ENCODE measurements at regions not wholly inside any gene's neighbourhood (a gene's known extent, or its start where the extent isn't known, plus 50 kb on each side); places are given as distances from the start of the nearest gene placed in this dataset.

GRCh38 chr16:17866996-17867395 lies 396.2 kb upstream of the XYLT1 start:
- TF ChIP-seq TEAD4 (CRISPR knock-in tag; IDR thresholded peaks at IDR 0.05) (no peak), IRF2 (CRISPR knock-in tag; IDR thresholded peaks at IDR 0.05; ENCODE audit: borderline replicate concordance, low read depth) (no peak), ESRRA (CRISPR knock-in tag; IDR thresholded peaks at IDR 0.05; ENCODE audit: borderline replicate concordance) (no peak), CREB1 (CRISPR knock-in tag; IDR thresholded peaks at IDR 0.05) (no peak), NR3C1 (CRISPR knock-in tag; conservative IDR thresholded peaks at IDR 0.05; ENCODE audit: low read depth) (no peak), CBFB (CRISPR knock-in tag; IDR thresholded peaks at IDR 0.05; ENCODE audit: low read depth) (no peak), SP1 (CRISPR knock-in tag; conservative IDR thresholded peaks at IDR 0.05) (no peak), ATF2 (CRISPR knock-in tag; IDR thresholded peaks at IDR 0.05; ENCODE audit: borderline replicate concordance, low read depth) (no peak), ZNF232 (CRISPR knock-in tag; IDR thresholded peaks at IDR 0.05) (no peak), ELF4 (CRISPR knock-in tag; IDR thresholded peaks at IDR 0.05; ENCODE audit: low read depth) (no peak)
- TF ChIP-seq, protein P1, sequence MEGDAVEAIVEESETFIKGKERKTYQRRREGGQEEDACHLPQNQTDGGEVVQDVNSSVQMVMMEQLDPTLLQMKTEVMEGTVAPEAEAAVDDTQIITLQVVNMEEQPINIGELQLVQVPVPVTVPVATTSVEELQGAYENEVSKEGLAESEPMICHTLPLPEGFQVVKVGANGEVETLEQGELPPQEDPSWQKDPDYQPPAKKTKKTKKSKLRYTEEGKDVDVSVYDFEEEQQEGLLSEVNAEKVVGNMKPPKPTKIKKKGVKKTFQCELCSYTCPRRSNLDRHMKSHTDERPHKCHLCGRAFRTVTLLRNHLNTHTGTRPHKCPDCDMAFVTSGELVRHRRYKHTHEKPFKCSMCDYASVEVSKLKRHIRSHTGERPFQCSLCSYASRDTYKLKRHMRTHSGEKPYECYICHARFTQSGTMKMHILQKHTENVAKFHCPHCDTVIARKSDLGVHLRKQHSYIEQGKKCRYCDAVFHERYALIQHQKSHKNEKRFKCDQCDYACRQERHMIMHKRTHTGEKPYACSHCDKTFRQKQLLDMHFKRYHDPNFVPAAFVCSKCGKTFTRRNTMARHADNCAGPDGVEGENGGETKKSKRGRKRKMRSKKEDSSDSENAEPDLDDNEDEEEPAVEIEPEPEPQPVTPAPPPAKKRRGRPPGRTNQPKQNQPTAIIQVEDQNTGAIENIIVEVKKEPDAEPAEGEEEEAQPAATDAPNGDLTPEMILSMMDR (IDR thresholded peaks at IDR 0.05), result no peak
- TF ChIP-seq, protein P2, sequence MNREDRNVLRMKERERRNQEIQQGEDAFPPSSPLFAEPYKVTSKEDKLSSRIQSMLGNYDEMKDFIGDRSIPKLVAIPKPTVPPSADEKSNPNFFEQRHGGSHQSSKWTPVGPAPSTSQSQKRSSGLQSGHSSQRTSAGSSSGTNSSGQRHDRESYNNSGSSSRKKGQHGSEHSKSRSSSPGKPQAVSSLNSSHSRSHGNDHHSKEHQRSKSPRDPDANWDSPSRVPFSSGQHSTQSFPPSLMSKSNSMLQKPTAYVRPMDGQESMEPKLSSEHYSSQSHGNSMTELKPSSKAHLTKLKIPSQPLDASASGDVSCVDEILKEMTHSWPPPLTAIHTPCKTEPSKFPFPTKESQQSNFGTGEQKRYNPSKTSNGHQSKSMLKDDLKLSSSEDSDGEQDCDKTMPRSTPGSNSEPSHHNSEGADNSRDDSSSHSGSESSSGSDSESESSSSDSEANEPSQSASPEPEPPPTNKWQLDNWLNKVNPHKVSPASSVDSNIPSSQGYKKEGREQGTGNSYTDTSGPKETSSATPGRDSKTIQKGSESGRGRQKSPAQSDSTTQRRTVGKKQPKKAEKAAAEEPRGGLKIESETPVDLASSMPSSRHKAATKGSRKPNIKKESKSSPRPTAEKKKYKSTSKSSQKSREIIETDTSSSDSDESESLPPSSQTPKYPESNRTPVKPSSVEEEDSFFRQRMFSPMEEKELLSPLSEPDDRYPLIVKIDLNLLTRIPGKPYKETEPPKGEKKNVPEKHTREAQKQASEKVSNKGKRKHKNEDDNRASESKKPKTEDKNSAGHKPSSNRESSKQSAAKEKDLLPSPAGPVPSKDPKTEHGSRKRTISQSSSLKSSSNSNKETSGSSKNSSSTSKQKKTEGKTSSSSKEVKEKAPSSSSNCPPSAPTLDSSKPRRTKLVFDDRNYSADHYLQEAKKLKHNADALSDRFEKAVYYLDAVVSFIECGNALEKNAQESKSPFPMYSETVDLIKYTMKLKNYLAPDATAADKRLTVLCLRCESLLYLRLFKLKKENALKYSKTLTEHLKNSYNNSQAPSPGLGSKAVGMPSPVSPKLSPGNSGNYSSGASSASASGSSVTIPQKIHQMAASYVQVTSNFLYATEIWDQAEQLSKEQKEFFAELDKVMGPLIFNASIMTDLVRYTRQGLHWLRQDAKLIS (CRISPR knock-in tag; IDR thresholded peaks at IDR 0.05; ENCODE audit: borderline replicate concordance), result no peak
- TF ChIP-seq, protein P3, sequence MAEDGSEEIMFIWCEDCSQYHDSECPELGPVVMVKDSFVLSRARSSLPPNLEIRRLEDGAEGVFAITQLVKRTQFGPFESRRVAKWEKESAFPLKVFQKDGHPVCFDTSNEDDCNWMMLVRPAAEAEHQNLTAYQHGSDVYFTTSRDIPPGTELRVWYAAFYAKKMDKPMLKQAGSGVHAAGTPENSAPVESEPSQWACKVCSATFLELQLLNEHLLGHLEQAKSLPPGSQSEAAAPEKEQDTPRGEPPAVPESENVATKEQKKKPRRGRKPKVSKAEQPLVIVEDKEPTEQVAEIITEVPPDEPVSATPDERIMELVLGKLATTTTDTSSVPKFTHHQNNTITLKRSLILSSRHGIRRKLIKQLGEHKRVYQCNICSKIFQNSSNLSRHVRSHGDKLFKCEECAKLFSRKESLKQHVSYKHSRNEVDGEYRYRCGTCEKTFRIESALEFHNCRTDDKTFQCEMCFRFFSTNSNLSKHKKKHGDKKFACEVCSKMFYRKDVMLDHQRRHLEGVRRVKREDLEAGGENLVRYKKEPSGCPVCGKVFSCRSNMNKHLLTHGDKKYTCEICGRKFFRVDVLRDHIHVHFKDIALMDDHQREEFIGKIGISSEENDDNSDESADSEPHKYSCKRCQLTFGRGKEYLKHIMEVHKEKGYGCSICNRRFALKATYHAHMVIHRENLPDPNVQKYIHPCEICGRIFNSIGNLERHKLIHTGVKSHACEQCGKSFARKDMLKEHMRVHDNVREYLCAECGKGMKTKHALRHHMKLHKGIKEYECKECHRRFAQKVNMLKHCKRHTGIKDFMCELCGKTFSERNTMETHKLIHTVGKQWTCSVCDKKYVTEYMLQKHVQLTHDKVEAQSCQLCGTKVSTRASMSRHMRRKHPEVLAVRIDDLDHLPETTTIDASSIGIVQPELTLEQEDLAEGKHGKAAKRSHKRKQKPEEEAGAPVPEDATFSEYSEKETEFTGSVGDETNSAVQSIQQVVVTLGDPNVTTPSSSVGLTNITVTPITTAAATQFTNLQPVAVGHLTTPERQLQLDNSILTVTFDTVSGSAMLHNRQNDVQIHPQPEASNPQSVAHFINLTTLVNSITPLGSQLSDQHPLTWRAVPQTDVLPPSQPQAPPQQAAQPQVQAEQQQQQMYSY (CRISPR knock-in tag; IDR thresholded peaks at IDR 0.05), result no peak

Data from WTC11 (cell line).